ENCODE measurements at regions not wholly inside any gene's neighbourhood (a gene's known extent, or its start where the extent isn't known, plus 50 kb on each side); places are given as distances from the start of the nearest gene placed in this dataset.
"Not testable (repeated sequence)": the region's sequence is repeated elsewhere in the genome, so short reads cannot be mapped to it uniquely, and the experiment has no call there.

DNA sequence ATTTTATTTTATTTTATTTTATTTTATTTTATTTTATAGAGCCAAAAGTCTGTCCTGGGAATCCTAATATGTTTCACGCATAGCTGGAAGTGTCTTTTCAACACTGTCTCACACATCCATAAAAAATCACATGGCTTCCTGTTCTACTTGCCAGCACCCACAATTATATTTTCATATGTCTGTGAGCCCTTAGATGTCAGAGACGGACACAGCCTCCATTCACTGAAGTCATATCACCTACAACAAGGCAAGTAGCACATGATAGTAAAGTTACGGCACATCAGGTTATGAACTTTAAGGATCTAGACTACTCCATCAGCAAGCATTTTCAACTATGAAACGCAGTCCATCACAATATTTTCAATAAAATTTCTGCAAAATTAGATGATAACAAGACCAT, 168.4 kb downstream of the ZIC4 start:
- no peak overlapping the region for H3K9ac ChIP-seq (ENCODE audit: low read length)
- H3K27ac ChIP-seq (ENCODE audit: low read depth, low read length), result no peak overlapping the region
- no peak overlapping the region for H3K4me3 ChIP-seq (replicated peaks in 1 of 2; ENCODE audit: low read depth in 1 of 2, low read length in 2 of 2)
- no peak overlapping the region for H3K4me2 ChIP-seq (ENCODE audit: low read length)
- H3K9me3 ChIP-seq (ENCODE audit: control insufficient read depth in 1 of 2, insufficient read depth in 1 of 2, low read depth in 1 of 2, low read length in 2 of 2), result no peaks in the 10 kb centered on the region
- H3K36me3 ChIP-seq (ENCODE audit: control insufficient read depth in 1 of 2, insufficient read depth in 2 of 2, low read length in 2 of 2), result no peaks in the 10 kb centered on the region
- no peaks in the 10 kb centered on the region for H3K9me2 ChIP-seq (ENCODE audit: insufficient read depth)
- DNase-seq (ENCODE audit: low read depth, low spot score) (no peak), ATAC-seq (no peak)
- no TSS peak for BruUV-seq (replicated peaks)
- no peaks in the 10 kb centered on the region for H3K27me3 ChIP-seq (ENCODE audit: insufficient read depth, low read length)
- ChIA-PET CTCF (no interaction called here), RAD21 (ENCODE audit: low non-redundant PET in 1 of 2, low total read pairs in 2 of 2, uncharacterized antibody in 2 of 2, unreplicated experiment in 2 of 2) (no interaction called here), POLR2A (no interaction called here)
- H3K4me1 ChIP-seq (ENCODE audit: control insufficient read depth in 1 of 2, insufficient read depth in 2 of 2, low read length in 2 of 2), result no peaks in the 10 kb centered on the region
- intact Hi-C loops (cut with micrococcal nuclease), result no loop called here
- no peaks in the 10 kb centered on the region for H4K20me1 ChIP-seq (ENCODE audit: insufficient read depth)
- no peak for TF ChIP-seq JUND (IDR thresholded peaks at IDR 0.05)
- no peak for TF ChIP-seq CEBPB (IDR thresholded peaks at IDR 0.05; ENCODE audit: low read depth)
- TF ChIP-seq CBX3 (IDR thresholded peaks at IDR 0.05; ENCODE audit: low read depth), result no peak
- no peak overlapping the region for H2AFZ ChIP-seq (ENCODE audit: low read depth, low read length, poor library complexity, severe bottlenecking)
- H3K79me2 ChIP-seq (ENCODE audit: insufficient read depth, low read length), result no peaks in the 10 kb centered on the region

DNA sequence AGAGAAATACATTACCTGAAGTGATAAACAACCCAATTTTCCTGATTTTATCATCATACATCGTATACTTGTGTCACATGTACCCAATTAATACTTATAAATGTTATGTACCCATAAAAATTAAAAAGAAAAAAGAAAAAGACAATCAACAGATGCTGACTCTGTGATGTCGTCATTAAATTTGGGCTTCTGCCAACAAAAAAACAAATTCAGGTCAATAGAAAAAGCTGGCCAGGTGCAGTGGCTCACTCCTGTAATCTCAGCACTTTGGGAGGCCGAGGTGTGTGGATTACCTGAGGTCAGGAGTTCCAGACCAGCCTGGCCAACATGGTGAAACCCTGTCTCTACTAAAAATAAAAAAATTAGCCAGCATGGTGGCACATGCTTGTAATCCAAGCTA, 174.4 kb downstream of the ZIC4 start:
- intact Hi-C loops (cut with micrococcal nuclease); H3K36me3 ChIP-seq (ENCODE audit: control insufficient read depth in 1 of 2, insufficient read depth in 2 of 2, low read length in 2 of 2); H4K20me1 ChIP-seq (ENCODE audit: insufficient read depth); H3K4me2 ChIP-seq (ENCODE audit: low read length); H3K4me3 ChIP-seq (replicated peaks in 1 of 2; ENCODE audit: low read depth in 1 of 2, low read length in 2 of 2); CTCF ChIA-PET; POLR2A ChIA-PET; ATAC-seq; H3K9me3 ChIP-seq (ENCODE audit: control insufficient read depth in 1 of 2, insufficient read depth in 1 of 2, low read depth in 1 of 2, low read length in 2 of 2); H3K27ac ChIP-seq (ENCODE audit: low read depth, low read length); H2AFZ ChIP-seq (ENCODE audit: low read depth, low read length, poor library complexity, severe bottlenecking); BruUV-seq (replicated peaks); H3K9me2 ChIP-seq (ENCODE audit: insufficient read depth); DNase-seq (ENCODE audit: low read depth, low spot score); H3K4me1 ChIP-seq (ENCODE audit: control insufficient read depth in 1 of 2, insufficient read depth in 2 of 2, low read length in 2 of 2); H3K9ac ChIP-seq (ENCODE audit: low read length); H3K27me3 ChIP-seq (ENCODE audit: insufficient read depth, low read length); H3K79me2 ChIP-seq (ENCODE audit: insufficient read depth, low read length); RAD21 ChIA-PET (ENCODE audit: low non-redundant PET in 1 of 2, low total read pairs in 2 of 2, uncharacterized antibody in 2 of 2, unreplicated experiment in 2 of 2): not testable (repeated sequence)

DNA sequence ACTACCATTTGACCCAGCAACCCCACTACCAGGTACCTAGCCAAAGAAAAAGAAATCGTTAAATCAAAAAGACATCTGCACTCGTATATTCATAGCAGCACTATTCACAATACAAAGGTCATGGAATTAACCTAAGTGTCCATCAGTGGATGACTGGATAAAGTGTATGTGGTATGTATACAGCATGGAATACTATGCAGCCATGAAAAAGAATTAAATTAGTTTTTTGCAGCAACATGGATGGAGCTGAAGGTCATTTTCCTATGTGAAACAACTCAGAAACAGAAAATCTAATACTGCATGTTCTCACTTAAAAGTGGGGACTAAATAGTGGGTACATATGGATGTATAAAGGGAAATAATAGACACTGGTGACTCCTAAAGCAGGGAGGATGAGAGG, 175.2 kb downstream of the ZIC4 start:
- no peaks in the 10 kb centered on the region for H4K20me1 ChIP-seq (ENCODE audit: insufficient read depth)
- H3K4me3 ChIP-seq (replicated peaks in 1 of 2; ENCODE audit: low read depth in 1 of 2, low read length in 2 of 2), result no peak overlapping the region
- BruUV-seq (replicated peaks), result no TSS peak
- ChIA-PET RAD21 (ENCODE audit: low non-redundant PET in 1 of 2, low total read pairs in 2 of 2, uncharacterized antibody in 2 of 2, unreplicated experiment in 2 of 2) (no interaction called here), POLR2A (no interaction called here), CTCF (no interaction called here)
- ATAC-seq (no peak), DNase-seq (ENCODE audit: low read depth, low spot score) (no peak)
- intact Hi-C loops (cut with micrococcal nuclease), result no loop called here
- no peaks in the 10 kb centered on the region for H3K36me3 ChIP-seq (ENCODE audit: control insufficient read depth in 1 of 2, insufficient read depth in 2 of 2, low read length in 2 of 2)
- no peaks in the 10 kb centered on the region for H3K9me3 ChIP-seq (ENCODE audit: control insufficient read depth in 1 of 2, insufficient read depth in 1 of 2, low read depth in 1 of 2, low read length in 2 of 2)
- H3K79me2 ChIP-seq (ENCODE audit: insufficient read depth, low read length), result no peaks in the 10 kb centered on the region
- no peak overlapping the region for H3K9ac ChIP-seq (ENCODE audit: low read length)
- no peaks in the 10 kb centered on the region for H3K4me1 ChIP-seq (ENCODE audit: control insufficient read depth in 1 of 2, insufficient read depth in 2 of 2, low read length in 2 of 2)
- H3K27ac ChIP-seq (ENCODE audit: low read depth, low read length), result no peak overlapping the region
- no peak overlapping the region for H2AFZ ChIP-seq (ENCODE audit: low read depth, low read length, poor library complexity, severe bottlenecking)
- H3K9me2 ChIP-seq (ENCODE audit: insufficient read depth), result no peaks in the 10 kb centered on the region
- no peak overlapping the region for H3K4me2 ChIP-seq (ENCODE audit: low read length)
- H3K27me3 ChIP-seq (ENCODE audit: insufficient read depth, low read length), result no peaks in the 10 kb centered on the region
- no peak for TF ChIP-seq POLR2A (IDR thresholded peaks at IDR 0.05; ENCODE audit: borderline replicate concordance, extremely low read depth, insufficient read depth, insufficient read length)
- no peak for TF ChIP-seq JUND (IDR thresholded peaks at IDR 0.05)
- TF ChIP-seq, protein P1, sequence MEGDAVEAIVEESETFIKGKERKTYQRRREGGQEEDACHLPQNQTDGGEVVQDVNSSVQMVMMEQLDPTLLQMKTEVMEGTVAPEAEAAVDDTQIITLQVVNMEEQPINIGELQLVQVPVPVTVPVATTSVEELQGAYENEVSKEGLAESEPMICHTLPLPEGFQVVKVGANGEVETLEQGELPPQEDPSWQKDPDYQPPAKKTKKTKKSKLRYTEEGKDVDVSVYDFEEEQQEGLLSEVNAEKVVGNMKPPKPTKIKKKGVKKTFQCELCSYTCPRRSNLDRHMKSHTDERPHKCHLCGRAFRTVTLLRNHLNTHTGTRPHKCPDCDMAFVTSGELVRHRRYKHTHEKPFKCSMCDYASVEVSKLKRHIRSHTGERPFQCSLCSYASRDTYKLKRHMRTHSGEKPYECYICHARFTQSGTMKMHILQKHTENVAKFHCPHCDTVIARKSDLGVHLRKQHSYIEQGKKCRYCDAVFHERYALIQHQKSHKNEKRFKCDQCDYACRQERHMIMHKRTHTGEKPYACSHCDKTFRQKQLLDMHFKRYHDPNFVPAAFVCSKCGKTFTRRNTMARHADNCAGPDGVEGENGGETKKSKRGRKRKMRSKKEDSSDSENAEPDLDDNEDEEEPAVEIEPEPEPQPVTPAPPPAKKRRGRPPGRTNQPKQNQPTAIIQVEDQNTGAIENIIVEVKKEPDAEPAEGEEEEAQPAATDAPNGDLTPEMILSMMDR (IDR thresholded peaks at IDR 0.05 in 2 of 3, conservative IDR thresholded peaks at IDR 0.05 in 1 of 3; ENCODE audit: borderline replicate concordance in 1 of 3, insufficient read depth in 1 of 3, low read depth in 2 of 3, low read length in 2 of 3), result no peak
- TF ChIP-seq FOSL1 (IDR thresholded peaks at IDR 0.05; ENCODE audit: low read depth), result no peak
- TF ChIP-seq, protein P2, sequence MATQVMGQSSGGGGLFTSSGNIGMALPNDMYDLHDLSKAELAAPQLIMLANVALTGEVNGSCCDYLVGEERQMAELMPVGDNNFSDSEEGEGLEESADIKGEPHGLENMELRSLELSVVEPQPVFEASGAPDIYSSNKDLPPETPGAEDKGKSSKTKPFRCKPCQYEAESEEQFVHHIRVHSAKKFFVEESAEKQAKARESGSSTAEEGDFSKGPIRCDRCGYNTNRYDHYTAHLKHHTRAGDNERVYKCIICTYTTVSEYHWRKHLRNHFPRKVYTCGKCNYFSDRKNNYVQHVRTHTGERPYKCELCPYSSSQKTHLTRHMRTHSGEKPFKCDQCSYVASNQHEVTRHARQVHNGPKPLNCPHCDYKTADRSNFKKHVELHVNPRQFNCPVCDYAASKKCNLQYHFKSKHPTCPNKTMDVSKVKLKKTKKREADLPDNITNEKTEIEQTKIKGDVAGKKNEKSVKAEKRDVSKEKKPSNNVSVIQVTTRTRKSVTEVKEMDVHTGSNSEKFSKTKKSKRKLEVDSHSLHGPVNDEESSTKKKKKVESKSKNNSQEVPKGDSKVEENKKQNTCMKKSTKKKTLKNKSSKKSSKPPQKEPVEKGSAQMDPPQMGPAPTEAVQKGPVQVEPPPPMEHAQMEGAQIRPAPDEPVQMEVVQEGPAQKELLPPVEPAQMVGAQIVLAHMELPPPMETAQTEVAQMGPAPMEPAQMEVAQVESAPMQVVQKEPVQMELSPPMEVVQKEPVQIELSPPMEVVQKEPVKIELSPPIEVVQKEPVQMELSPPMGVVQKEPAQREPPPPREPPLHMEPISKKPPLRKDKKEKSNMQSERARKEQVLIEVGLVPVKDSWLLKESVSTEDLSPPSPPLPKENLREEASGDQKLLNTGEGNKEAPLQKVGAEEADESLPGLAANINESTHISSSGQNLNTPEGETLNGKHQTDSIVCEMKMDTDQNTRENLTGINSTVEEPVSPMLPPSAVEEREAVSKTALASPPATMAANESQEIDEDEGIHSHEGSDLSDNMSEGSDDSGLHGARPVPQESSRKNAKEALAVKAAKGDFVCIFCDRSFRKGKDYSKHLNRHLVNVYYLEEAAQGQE (IDR thresholded peaks at IDR 0.05; ENCODE audit: low read depth), result no peak
- TF ChIP-seq YY1 (IDR thresholded peaks at IDR 0.05; ENCODE audit: extremely low read depth, insufficient replicate concordance, low read depth, low read length), result no peak
- no peak for TF ChIP-seq CBX3 (IDR thresholded peaks at IDR 0.05; ENCODE audit: low read depth)
